Suprapubic skin (tissue), 3 donors: ENCODE measurements at regions not wholly inside any gene's neighbourhood (a gene's known extent, or its start where the extent isn't known, plus 50 kb on each side); places are given as distances from the start of the nearest gene placed in this dataset.

Experiments used
- CTCF ChIP-seq, 2 donors: fragments of 200-600 bp in 1 of 2; fragments of 450-650 bp in 1 of 2; sonication (generic) in 1 of 2; IDR thresholded peaks; one replicate each; pipeline ENCODE4 v1.5.1; 2016 to 2019; ENCODE audit warnings: antibody characterized with exemption in 2 of 2, mild to moderate bottlenecking in 1 of 2, moderate library complexity in 1 of 2
- EP300 ChIP-seq: sonication (generic); formaldehyde crosslinking; IDR thresholded peaks from one replicate; pipeline ENCODE4 v1.6.1; 2017; ENCODE audit warnings: antibody characterized with exemption
- POLR2A ChIP-seq, 2 donors: fragments of 450-650 bp; IDR thresholded peaks; one replicate each; pipeline ENCODE4 v1.6.1; 2017; ENCODE audit warnings: antibody characterized with exemption in 2 of 2, mild to moderate bottlenecking in 2 of 2, moderate library complexity in 2 of 2

- TF ChIP-seq CTCF (IDR thresholded peaks at IDR 0.05) (no peak), POLR2A (IDR thresholded peaks at IDR 0.05) (no peak), EP300 (no peak)
Observed at GRCh38 chr17:77795685-77796084, 162.8 kb upstream of the TNRC6C start.
